ENCODE measurements at regions not wholly inside any gene's neighbourhood (a gene's known extent, or its start where the extent isn't known, plus 50 kb on each side); places are given as distances from the start of the nearest gene placed in this dataset.
A peak's percentile ranks its signal among the peaks of the same experiment; 100 is the strongest.

GRCh38 chr18:10231220-10231619 is 223.2 kb upstream of the APCDD1 start:
- no peak overlapping the region for H3K4me3 ChIP-seq (ENCODE audit: insufficient read depth, low read length)
- no peaks in the 10 kb centered on the region for H3K36me3 ChIP-seq (ENCODE audit: insufficient read depth, low read length)
- no peaks in the 10 kb centered on the region for H3K27me3 ChIP-seq (ENCODE audit: insufficient read depth, low read length)
- H3K9me3 ChIP-seq (ENCODE audit: low read depth, low read length): peaks cover 17% of the 10 kb centered on the region
- H3K27ac ChIP-seq (ENCODE audit: low read depth, low read length): no peak overlapping the region
- no peak overlapping the region for H3K4me2 ChIP-seq (ENCODE audit: insufficient read depth, low read length)
- DNase-seq (ENCODE audit: insufficient read length, low spot score, missing footprints): no peak
- H3K79me2 ChIP-seq (ENCODE audit: insufficient read depth, low read length): no peaks in the 10 kb centered on the region
- H4K20me1 ChIP-seq (ENCODE audit: insufficient read depth, low read length): no peaks in the 10 kb centered on the region
- no peak for TF ChIP-seq CTCF (IDR thresholded peaks at IDR 0.05; ENCODE audit: extremely low read depth, low read depth, low read length)
- no peak overlapping the region for H2AFZ ChIP-seq (ENCODE audit: low read length)
- H3K4me1 ChIP-seq (ENCODE audit: insufficient read depth, low read length): peaks cover 4% of the 10 kb centered on the region

GRCh38 chr18:10232062-10232461 is 222.4 kb upstream of the APCDD1 start:
- no peak overlapping the region for H3K27ac ChIP-seq (ENCODE audit: low read depth, low read length)
- peaks cover 4% of the 10 kb centered on the region for H3K4me1 ChIP-seq (ENCODE audit: insufficient read depth, low read length)
- DNase-seq (ENCODE audit: insufficient read length, low spot score, missing footprints): peak; percentile 46
- H3K79me2 ChIP-seq (ENCODE audit: insufficient read depth, low read length): no peaks in the 10 kb centered on the region
- H3K9me3 ChIP-seq (ENCODE audit: low read depth, low read length): peaks cover 17% of the 10 kb centered on the region
- H3K27me3 ChIP-seq (ENCODE audit: insufficient read depth, low read length): no peaks in the 10 kb centered on the region
- no peak overlapping the region for H3K4me2 ChIP-seq (ENCODE audit: insufficient read depth, low read length)
- no peaks in the 10 kb centered on the region for H3K36me3 ChIP-seq (ENCODE audit: insufficient read depth, low read length)
- H4K20me1 ChIP-seq (ENCODE audit: insufficient read depth, low read length): no peaks in the 10 kb centered on the region
- no peak overlapping the region for H2AFZ ChIP-seq (ENCODE audit: low read length)
- H3K4me3 ChIP-seq (ENCODE audit: insufficient read depth, low read length): no peak overlapping the region
- no peak for TF ChIP-seq CTCF (IDR thresholded peaks at IDR 0.05; ENCODE audit: extremely low read depth, low read depth, low read length)

DNA sequence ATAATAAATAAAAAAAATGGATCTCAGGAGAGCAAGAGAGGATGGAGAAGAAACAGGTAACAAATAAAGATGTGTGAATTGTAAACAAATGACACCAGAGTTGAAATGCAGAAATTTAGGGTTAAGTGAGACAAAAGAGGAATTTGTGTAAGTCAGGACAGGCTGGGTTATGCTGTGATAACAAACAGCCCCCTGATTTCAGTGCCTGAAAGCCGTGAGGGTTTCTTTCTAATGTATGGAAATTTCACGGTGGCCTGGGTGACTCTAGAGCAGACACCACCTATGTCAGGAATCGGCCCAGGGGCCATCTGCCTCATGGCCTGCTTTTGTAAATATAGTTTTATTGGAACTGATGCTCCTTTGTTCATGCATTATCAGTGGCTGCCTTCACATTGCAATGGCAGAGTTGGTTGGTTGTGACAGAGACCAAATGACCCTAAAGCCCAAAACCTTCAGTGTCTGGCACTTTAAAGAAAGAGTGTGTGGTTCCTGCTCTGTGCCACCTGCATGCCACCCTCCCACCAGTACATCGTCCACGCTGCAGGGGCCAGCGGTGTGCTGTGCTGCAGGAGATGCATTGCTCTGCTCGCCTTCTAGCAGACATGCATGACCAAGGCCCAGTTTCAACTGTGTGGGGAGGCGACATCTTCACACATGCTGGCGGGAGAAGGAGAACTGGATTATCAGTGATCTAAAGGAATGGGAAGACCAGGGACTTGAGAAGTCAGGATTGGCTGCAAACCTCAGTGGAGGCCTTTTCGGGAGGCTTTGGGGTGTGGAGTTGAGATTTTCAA is 221.2 kb upstream of the APCDD1 start:
- Histone ChIP-seq H3K4me2 (ENCODE audit: insufficient read depth, low read length) (no peak overlapping the region), H4K20me1 (ENCODE audit: insufficient read depth, low read length) (no peaks in the 10 kb centered on the region), H3K79me2 (ENCODE audit: insufficient read depth, low read length) (no peaks in the 10 kb centered on the region), H3K4me1 (ENCODE audit: insufficient read depth, low read length) (peaks cover 4% of the 10 kb centered on the region), H2AFZ (ENCODE audit: low read length) (no peak overlapping the region), H3K4me3 (ENCODE audit: insufficient read depth, low read length) (no peak overlapping the region), H3K27me3 (ENCODE audit: insufficient read depth, low read length) (no peaks in the 10 kb centered on the region), H3K9me3 (ENCODE audit: low read depth, low read length) (peaks cover 17% of the 10 kb centered on the region), H3K36me3 (ENCODE audit: insufficient read depth, low read length) (no peaks in the 10 kb centered on the region), H3K27ac (ENCODE audit: low read depth, low read length) (no peak overlapping the region)
- no peak for DNase-seq (ENCODE audit: insufficient read length, low spot score, missing footprints)
- no peak for TF ChIP-seq CTCF (IDR thresholded peaks at IDR 0.05; ENCODE audit: extremely low read depth, low read depth, low read length)

DNA sequence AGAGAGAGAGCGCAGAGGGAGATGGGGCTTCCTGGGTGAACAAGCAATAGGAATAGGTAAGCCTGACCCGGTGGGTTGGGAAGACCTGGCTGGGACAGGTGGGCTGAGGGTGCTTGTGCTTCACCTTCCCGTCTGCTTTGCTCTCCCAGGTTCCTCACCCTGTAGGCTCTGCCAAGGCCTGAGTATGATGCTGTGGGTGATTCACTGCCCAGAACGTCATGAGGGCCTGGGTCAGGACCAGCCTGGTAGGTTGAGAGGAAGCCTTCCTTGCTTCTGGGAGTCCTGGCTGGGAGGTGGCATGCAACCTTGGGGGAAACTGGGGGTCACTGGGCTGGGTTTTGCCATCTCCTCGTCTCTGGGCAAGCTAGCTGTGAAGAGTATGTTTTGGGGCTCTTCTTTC is 220.2 kb upstream of the APCDD1 start:
- Histone ChIP-seq H3K36me3 (ENCODE audit: insufficient read depth, low read length) (no peaks in the 10 kb centered on the region), H3K79me2 (ENCODE audit: insufficient read depth, low read length) (no peaks in the 10 kb centered on the region), H3K4me3 (ENCODE audit: insufficient read depth, low read length) (no peak overlapping the region), H2AFZ (ENCODE audit: low read length) (no peak overlapping the region), H3K27me3 (ENCODE audit: insufficient read depth, low read length) (no peaks in the 10 kb centered on the region), H4K20me1 (ENCODE audit: insufficient read depth, low read length) (no peaks in the 10 kb centered on the region), H3K4me1 (ENCODE audit: insufficient read depth, low read length) (peaks cover 4% of the 10 kb centered on the region), H3K27ac (ENCODE audit: low read depth, low read length) (no peak overlapping the region), H3K4me2 (ENCODE audit: insufficient read depth, low read length) (no peak overlapping the region), H3K9me3 (ENCODE audit: low read depth, low read length) (peaks cover 8% of the 10 kb centered on the region)
- DNase-seq (ENCODE audit: insufficient read length, low spot score, missing footprints): peak; percentile 30
- TF ChIP-seq CTCF (IDR thresholded peaks at IDR 0.05; ENCODE audit: extremely low read depth, low read depth, low read length): no peak

Data from osteoblast (primary cell).